Suprapubic skin (tissue), 4 donors: ENCODE measurements at regions not wholly inside any gene's neighbourhood (a gene's known extent, or its start where the extent isn't known, plus 50 kb on each side); places are given as distances from the start of the nearest gene placed in this dataset.
"Not testable (repeated sequence)": the region's sequence is repeated elsewhere in the genome, so short reads cannot be mapped to it uniquely, and the experiment has no call there.

Source experiments
- DNase-seq, 2 donors: peaks; one replicate each; pipeline ENCODE4 v3.0.0-alpha.2; 2019; ENCODE audit warnings: low spot score in 2 of 2
- H3K27ac ChIP-seq: fragments of 200-600 bp; sonication (generic); one replicate; pipeline ENCODE4 v1.5.1; 2019
- H3K27me3 ChIP-seq: fragments of 200-600 bp; sonication (generic); one replicate; pipeline ENCODE4 v1.5.1; 2019
- H3K36me3 ChIP-seq: fragments of 200-600 bp; sonication (generic); one replicate; pipeline ENCODE4 v1.5.1; 2019
- H3K4me1 ChIP-seq: fragments of 200-600 bp; sonication (generic); one replicate; pipeline ENCODE4 v1.5.1; 2019
- H3K4me3 ChIP-seq: fragments of 200-600 bp; sonication (generic); one replicate; pipeline ENCODE4 v1.5.1; 2019; ENCODE audit warnings: mild to moderate bottlenecking
- H3K9me3 ChIP-seq: fragments of 200-600 bp; sonication (generic); one replicate; pipeline ENCODE4 v1.5.1; 2019
- CTCF ChIP-seq, 2 donors: fragments of 200-600 bp in 1 of 2; fragments of 450-650 bp in 1 of 2; sonication (generic) in 1 of 2; IDR thresholded peaks; one replicate each; pipeline ENCODE4 v1.5.1; 2016 to 2019; ENCODE audit warnings: antibody characterized with exemption in 2 of 2, mild to moderate bottlenecking in 1 of 2, moderate library complexity in 1 of 2
- EP300 ChIP-seq: sonication (generic); formaldehyde crosslinking; IDR thresholded peaks from one replicate; pipeline ENCODE4 v1.6.1; 2017; ENCODE audit warnings: antibody characterized with exemption
- POLR2A ChIP-seq, 2 donors: fragments of 450-650 bp; IDR thresholded peaks; one replicate each; pipeline ENCODE4 v1.6.1; 2017; ENCODE audit warnings: antibody characterized with exemption in 2 of 2, mild to moderate bottlenecking in 2 of 2, moderate library complexity in 2 of 2
- POLR2AphosphoS5 ChIP-seq, 3 donors: sonication (generic); formaldehyde crosslinking; IDR thresholded peaks; one replicate each; pipeline ENCODE4 v1.6.1; 2017; ENCODE audit warnings: antibody characterized with exemption in 3 of 3
- WGBS: methylation state at CpG from one replicate; pipeline ENCODE4 v1.1.5; 2018; 5-methylcytosine and 5-hydroxymethylcytosine counted together

GRCh38 chr6:119676961-119677360 lies 327.4 kb upstream of the MAN1A1 start:
- H3K27me3 ChIP-seq = no peaks in the 10 kb centered on the region
- H3K27ac ChIP-seq = no peak overlapping the region
- WGBS = 68% methylated on average over 4 of the region's 4 CpGs
- H3K4me3 ChIP-seq = no peak overlapping the region
- H3K9me3 ChIP-seq = no peaks in the 10 kb centered on the region
- TF ChIP-seq CTCF (IDR thresholded peaks at IDR 0.05) (no peak), EP300 (no peak), POLR2AphosphoS5 (IDR thresholded peaks at IDR 0.05) (no peak), POLR2A (IDR thresholded peaks at IDR 0.05) (no peak)
- no peak for DNase-seq
- no peaks in the 10 kb centered on the region for H3K36me3 ChIP-seq
- H3K4me1 ChIP-seq = no peaks in the 10 kb centered on the region

- TF ChIP-seq POLR2AphosphoS5 (IDR thresholded peaks at IDR 0.05) = no peak
- H3K4me3 ChIP-seq = no peak overlapping the region
- H3K4me1 ChIP-seq = no peaks in the 10 kb centered on the region
- DNase-seq = no peak
- H3K27me3 ChIP-seq = no peaks in the 10 kb centered on the region
- H3K36me3 ChIP-seq = no peaks in the 10 kb centered on the region
- no peaks in the 10 kb centered on the region for H3K9me3 ChIP-seq
- WGBS = 77% methylated on average over 1 of the region's 1 CpG
- H3K27ac ChIP-seq = no peak overlapping the region
Observed at GRCh38 chr6:119676230-119676629, 326.7 kb upstream of the MAN1A1 start.

- H3K27me3 ChIP-seq = no peaks in the 10 kb centered on the region
- no peaks in the 10 kb centered on the region for H3K9me3 ChIP-seq
- no peak for DNase-seq
- no peak overlapping the region for H3K4me3 ChIP-seq
- TF ChIP-seq EP300 (no peak), POLR2AphosphoS5 (IDR thresholded peaks at IDR 0.05) (no peak), CTCF (IDR thresholded peaks at IDR 0.05) (no peak), POLR2A (IDR thresholded peaks at IDR 0.05) (no peak)
- H3K27ac ChIP-seq = no peak overlapping the region
- H3K4me1 ChIP-seq = peaks cover 4% of the 10 kb centered on the region
- H3K36me3 ChIP-seq = no peaks in the 10 kb centered on the region
Observed at GRCh38 chr6:119673741-119674140, 324.2 kb upstream of the MAN1A1 start.

GRCh38 chr6:119672725-119673124 lies 323.2 kb upstream of the MAN1A1 start:
- Histone ChIP-seq H3K36me3 (no peaks in the 10 kb centered on the region), H3K4me3 (no peak overlapping the region), H3K27ac (no peak overlapping the region), H3K4me1 (peaks cover 4% of the 10 kb centered on the region), H3K27me3 (no peaks in the 10 kb centered on the region), H3K9me3 (no peaks in the 10 kb centered on the region)
- DNase-seq = no peak
- 96% methylated on average over 1 of the region's 1 CpG for WGBS
- TF ChIP-seq POLR2A (IDR thresholded peaks at IDR 0.05) = no peak
- TF ChIP-seq EP300 = no peak
- TF ChIP-seq POLR2AphosphoS5 (IDR thresholded peaks at IDR 0.05) = no peak
- no peak for TF ChIP-seq CTCF (IDR thresholded peaks at IDR 0.05)

- 80% methylated on average over 2 of the region's 2 CpGs for WGBS
- no peak for TF ChIP-seq CTCF (IDR thresholded peaks at IDR 0.05)
- TF ChIP-seq EP300 = no peak
- TF ChIP-seq POLR2AphosphoS5 (IDR thresholded peaks at IDR 0.05) = no peak
- no peak for TF ChIP-seq POLR2A (IDR thresholded peaks at IDR 0.05)
- Histone ChIP-seq H3K27me3 (no peaks in the 10 kb centered on the region), H3K4me3 (no peak overlapping the region), H3K4me1 (peaks cover 4% of the 10 kb centered on the region), H3K27ac (no peak overlapping the region), H3K36me3 (no peaks in the 10 kb centered on the region), H3K9me3 (no peaks in the 10 kb centered on the region)
- no peak for DNase-seq
Observed at GRCh38 chr6:119671105-119671504, 321.5 kb upstream of the MAN1A1 start.

GRCh38 chr6:119669221-119669620 lies 319.7 kb upstream of the MAN1A1 start:
- no peak overlapping the region for H3K4me3 ChIP-seq
- H3K27me3 ChIP-seq = no peaks in the 10 kb centered on the region
- H3K27ac ChIP-seq = no peak overlapping the region
- no peak for DNase-seq
- H3K9me3 ChIP-seq = no peaks in the 10 kb centered on the region
- peaks cover 4% of the 10 kb centered on the region for H3K4me1 ChIP-seq
- H3K36me3 ChIP-seq = no peaks in the 10 kb centered on the region
- TF ChIP-seq POLR2AphosphoS5 (IDR thresholded peaks at IDR 0.05) = no peak
- no peak for TF ChIP-seq CTCF (IDR thresholded peaks at IDR 0.05)
- no peak for TF ChIP-seq EP300
- TF ChIP-seq POLR2A (IDR thresholded peaks at IDR 0.05) = no peak

GRCh38 chr6:119665432-119665831 lies 315.9 kb upstream of the MAN1A1 start:
- H3K4me3 ChIP-seq, H3K9me3 ChIP-seq, H3K4me1 ChIP-seq, H3K36me3 ChIP-seq, H3K27ac ChIP-seq, H3K27me3 ChIP-seq, DNase-seq: not testable (repeated sequence)
- 90% methylated on average over 10 of the region's 10 CpGs for WGBS
